ENCODE measurements at regions not wholly inside any gene's neighbourhood (a gene's known extent, or its start where the extent isn't known, plus 50 kb on each side); places are given as distances from the start of the nearest gene placed in this dataset.
"Not testable (repeated sequence)": the region's sequence is repeated elsewhere in the genome, so short reads cannot be mapped to it uniquely, and the experiment has no call there.

- H3K36me3 Mint-ChIP-seq, result no peaks in the 10 kb centered on the region
Measured at GRCh38 chr15:93965304-93965908, 266.0 kb upstream of the MCTP2 start.

DNA sequence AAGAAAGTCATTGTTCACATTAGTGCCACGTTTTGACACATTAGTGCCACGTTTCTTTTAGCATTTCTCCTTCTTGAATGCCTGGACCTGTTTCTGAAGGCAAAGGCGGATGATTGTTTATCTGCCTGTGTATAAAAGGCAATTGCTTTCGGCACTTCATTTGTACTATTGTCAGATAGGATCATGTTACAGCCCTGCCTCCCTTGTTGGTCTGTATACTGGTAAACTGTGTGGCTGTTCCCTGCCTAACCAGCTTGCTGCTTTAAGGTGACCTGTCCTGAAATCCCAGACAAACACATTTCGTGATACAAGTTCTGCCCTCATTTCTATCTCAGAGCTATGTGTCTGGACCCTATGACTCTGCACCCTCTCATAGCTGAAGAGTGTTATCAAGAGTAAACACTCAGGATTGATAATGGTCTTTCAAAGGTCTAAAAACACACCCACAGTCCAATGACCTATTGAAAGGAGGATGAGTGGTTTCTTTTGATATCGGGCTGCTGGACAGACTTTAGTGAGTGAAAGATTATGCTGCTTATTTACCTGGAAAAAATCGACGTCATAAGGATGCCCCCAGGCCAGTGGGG, 276.3 kb upstream of the MCTP2 start:
- ChIA-PET CTCF (interaction anchor here (1.1 kb wide), 1 partner anchor 20 kb away, joined by 3 read pairs; no protein-coding TSS in a partner anchor), POLR2A (no interaction called here)
- Mint-ChIP-seq H3K4me3 (no peak overlapping the region), H3K27me3 (peaks cover 2% of the 10 kb centered on the region), H3K9me3 (no peaks in the 10 kb centered on the region), H3K27ac (no peak overlapping the region), H3K36me3 (no peaks in the 10 kb centered on the region), H3K4me1 (ENCODE audit: low read depth) (no peaks in the 10 kb centered on the region)
- DNase-seq, result no peak
- intact Hi-C loops (cut with micrococcal nuclease), result no loop called here

More at GRCh38 chr15:93965304-93965908, 266.0 kb upstream of the MCTP2 start:
- Mint-ChIP-seq H3K4me3 (no peak overlapping the region), H3K27me3 (peaks cover 15% of the 10 kb centered on the region), H3K4me1 (ENCODE audit: low read depth) (no peaks in the 10 kb centered on the region), H3K9me3 (no peaks in the 10 kb centered on the region), H3K27ac (no peak overlapping the region)
- intact Hi-C loops (cut with micrococcal nuclease), result no loop called here
- ChIA-PET CTCF (no interaction called here), POLR2A (interaction anchor here (0.6 kb wide), 1 partner anchor 78 kb away, joined by 3 read pairs; no protein-coding TSS in a partner anchor)
- no peak for DNase-seq

DNA sequence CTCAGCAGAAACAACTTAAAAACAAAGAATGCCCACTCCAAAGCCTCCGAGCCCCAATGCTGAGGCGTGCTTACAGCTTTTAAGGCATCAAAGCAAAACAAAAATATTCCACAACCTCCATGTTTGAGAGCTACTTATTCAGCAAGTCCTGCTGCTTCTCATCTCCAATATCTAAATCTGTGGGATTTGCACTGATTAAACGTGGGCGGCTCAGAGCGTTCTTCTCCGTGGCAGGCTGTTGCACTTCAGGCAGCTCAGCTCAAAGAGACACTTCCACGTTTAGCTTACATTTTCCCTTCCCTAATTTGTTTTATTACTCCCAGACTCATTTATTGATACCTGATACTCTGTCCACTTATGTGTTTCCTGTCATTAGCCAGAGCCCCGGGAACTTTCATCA, 282.6 kb upstream of the MCTP2 start:
- Mint-ChIP-seq H3K27me3 (peaks cover 2% of the 10 kb centered on the region), H3K4me1 (ENCODE audit: low read depth) (no peaks in the 10 kb centered on the region), H3K27ac (no peak overlapping the region), H3K36me3 (no peaks in the 10 kb centered on the region), H3K9me3 (no peaks in the 10 kb centered on the region), H3K4me3 (no peak overlapping the region)
- POLR2A ChIA-PET, result no interaction called here
- DNase-seq, result no peak
- CTCF ChIA-PET, result no interaction called here
- intact Hi-C loops (cut with micrococcal nuclease), result no loop called here

- POLR2A ChIA-PET, result no interaction called here
- CTCF ChIA-PET, result no interaction called here
- no peak for DNase-seq
- Mint-ChIP-seq H3K27me3 (no peaks in the 10 kb centered on the region), H3K27ac (no peak overlapping the region), H3K9me3 (no peaks in the 10 kb centered on the region), H3K4me3 (no peak overlapping the region), H3K4me1 (ENCODE audit: low read depth) (no peaks in the 10 kb centered on the region), H3K36me3 (no peaks in the 10 kb centered on the region)
- intact Hi-C loops (cut with micrococcal nuclease), result no loop called here
Measured at GRCh38 chr15:93943586-93943985, 287.8 kb upstream of the MCTP2 start.

DNA sequence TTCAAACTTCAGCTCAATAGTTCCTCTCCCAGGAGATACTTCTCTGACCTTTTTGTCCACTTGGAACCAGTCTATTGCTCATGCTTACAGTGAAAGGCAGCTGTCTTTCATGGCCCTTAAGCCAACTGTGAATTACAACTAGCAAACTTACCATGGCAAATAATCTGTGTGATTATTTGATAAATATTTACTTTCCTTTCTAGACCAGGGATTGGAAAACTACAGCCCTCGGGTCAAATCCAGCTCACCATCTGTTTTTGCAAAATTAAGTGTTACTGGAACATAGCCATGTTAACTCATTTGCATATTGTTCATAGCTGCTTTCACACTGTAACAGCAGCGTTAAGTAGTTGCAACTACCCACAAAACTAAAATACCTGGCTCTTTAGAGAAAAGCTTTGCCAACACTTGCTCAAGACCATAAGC, 289.1 kb upstream of the MCTP2 start:
- peaks cover 3% of the 10 kb centered on the region for H3K27me3 Mint-ChIP-seq
- H3K4me3 Mint-ChIP-seq, result no peak overlapping the region
- intact Hi-C loops (cut with micrococcal nuclease), result no loop called here
- H3K4me1 Mint-ChIP-seq (ENCODE audit: low read depth), result no peaks in the 10 kb centered on the region
- DNase-seq, result no peak
- no peak overlapping the region for H3K27ac Mint-ChIP-seq
- POLR2A ChIA-PET, result no interaction called here
- CTCF ChIA-PET, result no interaction called here
- H3K9me3 Mint-ChIP-seq, result no peaks in the 10 kb centered on the region
- no peaks in the 10 kb centered on the region for H3K36me3 Mint-ChIP-seq

- Mint-ChIP-seq H3K27ac (no peak overlapping the region), H3K4me3 (no peak overlapping the region), H3K27me3 (peaks cover 3% of the 10 kb centered on the region), H3K4me1 (ENCODE audit: low read depth) (no peaks in the 10 kb centered on the region), H3K36me3 (no peaks in the 10 kb centered on the region), H3K9me3 (no peaks in the 10 kb centered on the region)
- no peak for DNase-seq
- POLR2A ChIA-PET, result no interaction called here
- intact Hi-C loops (cut with micrococcal nuclease), result no loop called here
- CTCF ChIA-PET, result no interaction called here
Measured at GRCh38 chr15:93941697-93942096, 289.7 kb upstream of the MCTP2 start.

- ChIA-PET CTCF (no interaction called here), POLR2A (no interaction called here)
- no peaks in the 10 kb centered on the region for H3K36me3 Mint-ChIP-seq
- no peak overlapping the region for H3K27ac Mint-ChIP-seq
- intact Hi-C loops (cut with micrococcal nuclease), result no loop called here
- H3K4me3 Mint-ChIP-seq, result no peak overlapping the region
- no peak for DNase-seq
- H3K27me3 Mint-ChIP-seq, result peaks cover 3% of the 10 kb centered on the region
- H3K9me3 Mint-ChIP-seq, result no peaks in the 10 kb centered on the region
- no peaks in the 10 kb centered on the region for H3K4me1 Mint-ChIP-seq (ENCODE audit: low read depth)
Measured at GRCh38 chr15:93940226-93940625, 291.1 kb upstream of the MCTP2 start.

DNA sequence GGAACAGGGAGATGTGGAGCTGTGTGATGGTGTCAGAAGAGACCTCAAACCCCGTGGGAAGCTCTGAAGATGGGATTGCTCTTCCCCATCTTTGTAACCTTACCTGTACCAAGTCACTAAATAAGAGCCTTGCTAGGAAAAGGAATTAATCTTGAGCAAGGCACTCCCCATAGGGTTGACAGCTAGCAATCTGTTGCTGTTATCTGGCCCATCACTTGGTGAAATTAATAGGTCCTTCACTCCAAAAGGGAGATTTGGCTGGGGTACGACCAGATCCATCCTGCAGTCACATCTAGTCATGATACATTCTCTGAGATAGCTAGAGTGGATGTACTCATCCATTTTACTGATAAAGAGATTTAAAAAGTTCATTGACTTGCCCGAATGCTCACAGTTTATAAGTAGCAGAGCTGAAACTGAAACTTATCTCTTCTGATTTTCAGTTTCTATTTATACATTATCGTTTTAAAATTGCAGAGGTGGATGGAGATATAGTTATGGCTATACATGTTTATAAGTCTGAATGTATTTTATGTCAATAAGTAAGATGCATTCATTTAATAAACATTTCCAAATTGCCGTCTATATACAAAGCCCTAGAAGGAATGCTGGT, 299.1 kb upstream of the MCTP2 start:
- H3K36me3 Mint-ChIP-seq, result no peaks in the 10 kb centered on the region
- H3K4me3 Mint-ChIP-seq, result no peak overlapping the region
- ChIA-PET POLR2A (no interaction called here), CTCF (no interaction called here)
- intact Hi-C loops (cut with micrococcal nuclease), result no loop called here
- H3K27me3 Mint-ChIP-seq, result no peaks in the 10 kb centered on the region
- no peaks in the 10 kb centered on the region for H3K9me3 Mint-ChIP-seq
- H3K4me1 Mint-ChIP-seq (ENCODE audit: low read depth), result peaks cover 6% of the 10 kb centered on the region
- no peak for DNase-seq
- no peak overlapping the region for H3K27ac Mint-ChIP-seq

GRCh38 chr15:93929375-93930094, 301.8 kb upstream of the MCTP2 start:
- ChIA-PET POLR2A (interaction anchor here (0.6 kb wide), 1 partner anchor 48 kb away, joined by 3 read pairs; no protein-coding TSS in a partner anchor), CTCF (no interaction called here)
- peaks cover 6% of the 10 kb centered on the region for H3K4me1 Mint-ChIP-seq (ENCODE audit: low read depth)
- H3K27me3 Mint-ChIP-seq, result no peaks in the 10 kb centered on the region
- intact Hi-C loops (cut with micrococcal nuclease), result no loop called here
- no peaks in the 10 kb centered on the region for H3K36me3 Mint-ChIP-seq
- DNase-seq, result no peak
- no peaks in the 10 kb centered on the region for H3K9me3 Mint-ChIP-seq
- H3K27ac Mint-ChIP-seq, result no peak overlapping the region
- H3K4me3 Mint-ChIP-seq, result no peak overlapping the region

GRCh38 chr15:93920204-93920603, 311.2 kb upstream of the MCTP2 start:
- no peaks in the 10 kb centered on the region for H3K36me3 Mint-ChIP-seq
- H3K4me1 Mint-ChIP-seq (ENCODE audit: low read depth), result no peaks in the 10 kb centered on the region
- no peak overlapping the region for H3K4me3 Mint-ChIP-seq
- intact Hi-C loops (cut with micrococcal nuclease), result no loop called here
- no peak overlapping the region for H3K27ac Mint-ChIP-seq
- POLR2A ChIA-PET, result no interaction called here
- CTCF ChIA-PET, result no interaction called here
- H3K9me3 Mint-ChIP-seq, result peaks cover 11% of the 10 kb centered on the region
- no peak for DNase-seq
- H3K27me3 Mint-ChIP-seq, result no peaks in the 10 kb centered on the region

- H3K36me3 Mint-ChIP-seq; intact Hi-C loops (cut with micrococcal nuclease); H3K27ac Mint-ChIP-seq; H3K4me3 Mint-ChIP-seq; H3K4me1 Mint-ChIP-seq (ENCODE audit: low read depth); H3K27me3 Mint-ChIP-seq; DNase-seq; POLR2A ChIA-PET; CTCF ChIA-PET: not testable (repeated sequence)
- H3K9me3 Mint-ChIP-seq, result peaks cover 11% of the 10 kb centered on the region
Measured at GRCh38 chr15:93918801-93919200, 312.6 kb upstream of the MCTP2 start.

DNA sequence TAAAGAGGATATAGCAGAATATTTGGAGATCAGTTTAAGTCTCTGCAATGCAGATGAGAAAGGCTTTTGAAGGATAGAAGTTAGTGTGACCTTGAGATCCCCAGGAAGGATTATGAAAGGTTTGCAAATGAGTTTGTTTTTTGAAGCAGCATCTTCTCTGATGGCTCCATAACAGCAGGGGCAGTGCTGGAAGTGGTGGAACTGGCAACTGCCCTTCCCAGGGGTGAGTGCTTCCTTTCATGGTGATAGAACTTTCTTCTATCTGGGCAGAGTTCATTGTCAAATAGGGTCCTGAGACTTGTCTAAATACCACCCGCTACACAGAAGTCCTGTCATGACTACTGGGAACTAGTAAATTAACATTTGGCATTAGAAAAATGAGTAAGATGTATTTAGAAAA, 314.2 kb upstream of the MCTP2 start:
- ChIA-PET POLR2A (no interaction called here), CTCF (no interaction called here)
- intact Hi-C loops (cut with micrococcal nuclease), result no loop called here
- Mint-ChIP-seq H3K4me3 (no peak overlapping the region), H3K4me1 (ENCODE audit: low read depth) (no peaks in the 10 kb centered on the region), H3K27me3 (no peaks in the 10 kb centered on the region), H3K9me3 (peaks cover 6% of the 10 kb centered on the region), H3K27ac (no peak overlapping the region), H3K36me3 (no peaks in the 10 kb centered on the region)
- DNase-seq, result no peak

DNA sequence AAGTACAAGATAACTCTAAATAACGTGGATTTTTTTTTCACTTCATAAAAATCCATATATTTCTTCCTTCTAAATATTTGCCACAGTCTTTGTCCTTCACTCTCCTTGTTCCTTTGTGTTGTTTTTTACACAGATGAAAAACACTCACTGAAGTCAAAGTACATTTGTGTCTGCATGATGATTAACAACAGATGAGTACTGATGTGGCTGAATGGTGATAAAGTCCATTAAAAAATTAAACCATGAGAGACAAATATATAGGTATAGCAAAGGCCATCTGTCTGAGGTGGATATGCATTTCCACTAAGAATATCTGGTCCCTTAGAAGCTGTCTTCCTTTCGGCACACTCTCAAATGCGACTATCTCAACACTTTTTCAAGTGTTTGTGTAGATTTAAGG, 317.5 kb upstream of the MCTP2 start:
- Mint-ChIP-seq H3K36me3 (no peaks in the 10 kb centered on the region), H3K27ac (no peak overlapping the region), H3K9me3 (no peaks in the 10 kb centered on the region), H3K27me3 (no peaks in the 10 kb centered on the region), H3K4me1 (ENCODE audit: low read depth) (no peaks in the 10 kb centered on the region), H3K4me3 (no peak overlapping the region)
- DNase-seq, result no peak
- CTCF ChIA-PET, result no interaction called here
- POLR2A ChIA-PET, result no interaction called here
- intact Hi-C loops (cut with micrococcal nuclease), result no loop called here
